Ectodermal cell (in vitro differentiated cells): ENCODE measurements at regions not wholly inside any gene's neighbourhood (a gene's known extent, or its start where the extent isn't known, plus 50 kb on each side); places are given as distances from the start of the nearest gene placed in this dataset.
"Not testable (repeated sequence)": the region's sequence is repeated elsewhere in the genome, so short reads cannot be mapped to it uniquely, and the experiment has no call there.

Experiments
- H3K27ac ChIP-seq: 2 replicates; pipeline ENCODE4 v1.7.0; 2013; ENCODE audit warnings: mild to moderate bottlenecking, low read depth, low read length; ENCODE audit not compliant: insufficient read depth, poor library complexity, severe bottlenecking
- H3K27me3 ChIP-seq: 2 replicates; pipeline ENCODE4 v1.7.0; 2013; ENCODE audit warnings: mild to moderate bottlenecking, low read length; ENCODE audit not compliant: insufficient read depth, control insufficient read depth, poor library complexity, severe bottlenecking
- H3K36me3 ChIP-seq: one replicate; pipeline ENCODE4 v1.7.0; 2013; ENCODE audit warnings: low read length; ENCODE audit not compliant: control insufficient read depth, insufficient read depth
- H3K4me1 ChIP-seq: one replicate; pipeline ENCODE4 v1.7.0; 2013; ENCODE audit warnings: low read length; ENCODE audit not compliant: control insufficient read depth, insufficient read depth
- H3K4me3 ChIP-seq: 2 replicates; pipeline ENCODE4 v1.7.0; 2013; ENCODE audit warnings: low read depth, low read length, control low read depth; ENCODE audit not compliant: insufficient read depth
- H3K9me3 ChIP-seq: 2 replicates; pipeline ENCODE4 v1.7.0; 2013; ENCODE audit warnings: mild to moderate bottlenecking, low read length, moderate library complexity; ENCODE audit not compliant: control insufficient read depth
- WGBS, 2 experiments: methylation state at CpG; one replicate each; pipeline ENCODE4 v1.1.7; 2013; ENCODE audit warnings: missing lambda C conversion rate in 2 of 2; 5-methylcytosine and 5-hydroxymethylcytosine counted together

DNA sequence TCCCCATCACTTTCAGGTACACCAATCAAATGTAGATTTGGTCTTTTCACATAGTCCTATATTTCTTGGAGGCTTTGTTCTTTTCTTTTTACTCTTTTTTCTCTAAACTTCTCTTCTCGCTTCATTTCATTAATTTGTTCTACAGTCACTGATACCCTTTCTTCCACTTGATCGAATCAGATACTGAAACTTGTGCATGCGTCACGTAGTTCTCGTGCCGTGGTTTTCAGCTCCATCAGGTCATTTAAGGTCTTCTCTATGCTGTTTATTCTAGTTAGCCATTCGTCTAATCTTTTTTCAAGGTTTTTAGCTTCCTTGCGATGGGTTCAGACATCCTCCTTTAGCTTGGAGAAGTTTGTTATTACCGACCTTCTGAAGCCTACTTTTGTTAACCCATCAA is 70.6 kb downstream of the DLEU7 start:
- H3K4me3 ChIP-seq, H3K9me3 ChIP-seq, H3K36me3 ChIP-seq, H3K4me1 ChIP-seq, H3K27me3 ChIP-seq, H3K27ac ChIP-seq: not testable (repeated sequence)
- WGBS, 2 experiments, result 86 to 90% methylated on average over 9 of the region's 9 CpGs
